Peyer's patch (tissue), 4 donors: ENCODE measurements at regions not wholly inside any gene's neighbourhood (a gene's known extent, or its start where the extent isn't known, plus 50 kb on each side); places are given as distances from the start of the nearest gene placed in this dataset.

ENCODE experiments used
- CTCF ChIP-seq, 6 experiments: fragments of 450-650 bp in 4 of 6; fragments of 200-600 bp in 2 of 6; sonication (generic) in 1 of 6; IDR thresholded peaks; one replicate each; pipeline ENCODE4 v1.5.1; 2017 to 2019; ENCODE audit warnings: antibody characterized with exemption in 6 of 6, mild to moderate bottlenecking in 3 of 6, moderate library complexity in 1 of 6
- POLR2A ChIP-seq, 2 donors: fragments of 450-650 bp; IDR thresholded peaks; one replicate each; pipeline ENCODE4 v1.5.1; 2017; ENCODE audit warnings: antibody characterized with exemption in 2 of 2, mild to moderate bottlenecking in 2 of 2, moderate library complexity in 2 of 2

- TF ChIP-seq CTCF (IDR thresholded peaks at IDR 0.05), result no peak
- TF ChIP-seq POLR2A (IDR thresholded peaks at IDR 0.05), result no peak
Observed at GRCh38 chr12:132439333-132439904, 50.5 kb upstream of the FBRSL1 start.
